ENCODE measurements at regions not wholly inside any gene's neighbourhood (a gene's known extent, or its start where the extent isn't known, plus 50 kb on each side); places are given as distances from the start of the nearest gene placed in this dataset.
A peak's percentile ranks its signal among the peaks of the same experiment; 100 is the strongest.

DNA sequence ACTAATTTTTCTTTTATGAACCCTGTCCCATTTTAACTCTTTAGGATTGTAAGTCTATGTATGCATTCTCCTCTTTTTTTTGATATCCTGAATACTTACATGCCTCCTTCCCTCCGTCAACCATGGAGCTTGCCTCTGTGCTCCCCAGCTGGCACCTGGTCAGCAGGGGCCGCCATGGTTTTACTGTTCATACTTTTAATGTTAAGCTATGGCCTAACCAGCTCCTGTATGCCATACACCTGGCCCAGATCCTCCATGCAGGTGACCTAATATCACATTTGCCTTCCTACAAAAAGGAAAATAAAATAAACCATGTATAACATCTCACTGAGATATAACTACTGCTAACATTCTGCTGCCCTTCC lies 283.1 kb upstream of the TRIB2 start:
- DNase-seq: no peak
- Histone ChIP-seq H3K4me2 (ENCODE audit: insufficient read depth, low read length) (no peak overlapping the region), H2AFZ (ENCODE audit: low read depth, low read length) (no peak overlapping the region), H3K27me3 (ENCODE audit: insufficient read depth, low read length, poor library complexity) (no peaks in the 10 kb centered on the region), H3K4me1 (ENCODE audit: insufficient read depth, low read length) (peaks cover 9% of the 10 kb centered on the region), H3K4me3 (ENCODE audit: low read depth in 1 of 2, low read length in 2 of 2) (no peak overlapping the region), H3K27ac (ENCODE audit: low read length) (no peak overlapping the region), H3K79me2 (ENCODE audit: insufficient read depth, low read length) (no peaks in the 10 kb centered on the region), H3K36me3 (ENCODE audit: insufficient read depth, low read length) (no peaks in the 10 kb centered on the region), H4K20me1 (ENCODE audit: insufficient read depth, low read length) (no peaks in the 10 kb centered on the region), H3K9me3 (ENCODE audit: insufficient read depth, low read length, severe bottlenecking) (no peaks in the 10 kb centered on the region), H3K9ac (ENCODE audit: low read depth, low read length) (no peak overlapping the region)
- TF ChIP-seq, protein P1, sequence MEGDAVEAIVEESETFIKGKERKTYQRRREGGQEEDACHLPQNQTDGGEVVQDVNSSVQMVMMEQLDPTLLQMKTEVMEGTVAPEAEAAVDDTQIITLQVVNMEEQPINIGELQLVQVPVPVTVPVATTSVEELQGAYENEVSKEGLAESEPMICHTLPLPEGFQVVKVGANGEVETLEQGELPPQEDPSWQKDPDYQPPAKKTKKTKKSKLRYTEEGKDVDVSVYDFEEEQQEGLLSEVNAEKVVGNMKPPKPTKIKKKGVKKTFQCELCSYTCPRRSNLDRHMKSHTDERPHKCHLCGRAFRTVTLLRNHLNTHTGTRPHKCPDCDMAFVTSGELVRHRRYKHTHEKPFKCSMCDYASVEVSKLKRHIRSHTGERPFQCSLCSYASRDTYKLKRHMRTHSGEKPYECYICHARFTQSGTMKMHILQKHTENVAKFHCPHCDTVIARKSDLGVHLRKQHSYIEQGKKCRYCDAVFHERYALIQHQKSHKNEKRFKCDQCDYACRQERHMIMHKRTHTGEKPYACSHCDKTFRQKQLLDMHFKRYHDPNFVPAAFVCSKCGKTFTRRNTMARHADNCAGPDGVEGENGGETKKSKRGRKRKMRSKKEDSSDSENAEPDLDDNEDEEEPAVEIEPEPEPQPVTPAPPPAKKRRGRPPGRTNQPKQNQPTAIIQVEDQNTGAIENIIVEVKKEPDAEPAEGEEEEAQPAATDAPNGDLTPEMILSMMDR (IDR thresholded peaks at IDR 0.05; ENCODE audit: borderline replicate concordance, extremely low read depth, low read length, poor library complexity, severe bottlenecking): no peak
- no peak for TF ChIP-seq EZH2 (IDR thresholded peaks at IDR 0.05; ENCODE audit: borderline replicate concordance, low read depth, low read length, severe bottlenecking)
- no peak for ATAC-seq (ENCODE audit: insufficient read depth, low read depth)

GRCh38 chr2:12434630-12435098 lies 282.1 kb upstream of the TRIB2 start:
- H3K79me2 ChIP-seq (ENCODE audit: insufficient read depth, low read length): no peaks in the 10 kb centered on the region
- DNase-seq (no peak), ATAC-seq (ENCODE audit: insufficient read depth, low read depth) (no peak)
- no peak overlapping the region for H3K4me2 ChIP-seq (ENCODE audit: insufficient read depth, low read length)
- H4K20me1 ChIP-seq (ENCODE audit: insufficient read depth, low read length): no peaks in the 10 kb centered on the region
- H2AFZ ChIP-seq (ENCODE audit: low read depth, low read length): no peak overlapping the region
- no peak overlapping the region for H3K4me3 ChIP-seq (ENCODE audit: low read depth in 1 of 2, low read length in 2 of 2)
- TF ChIP-seq EZH2 (IDR thresholded peaks at IDR 0.05; ENCODE audit: borderline replicate concordance, low read depth, low read length, severe bottlenecking): no peak
- TF ChIP-seq, protein P1 (IDR thresholded peaks at IDR 0.05; ENCODE audit: borderline replicate concordance, extremely low read depth, low read length, poor library complexity, severe bottlenecking): no peak
- no peaks in the 10 kb centered on the region for H3K9me3 ChIP-seq (ENCODE audit: insufficient read depth, low read length, severe bottlenecking)
- peaks cover 9% of the 10 kb centered on the region for H3K4me1 ChIP-seq (ENCODE audit: insufficient read depth, low read length)
- no peaks in the 10 kb centered on the region for H3K36me3 ChIP-seq (ENCODE audit: insufficient read depth, low read length)
- H3K9ac ChIP-seq (ENCODE audit: low read depth, low read length): no peak overlapping the region
- H3K27me3 ChIP-seq (ENCODE audit: insufficient read depth, low read length, poor library complexity): no peaks in the 10 kb centered on the region
- no peak overlapping the region for H3K27ac ChIP-seq (ENCODE audit: low read length)

DNA sequence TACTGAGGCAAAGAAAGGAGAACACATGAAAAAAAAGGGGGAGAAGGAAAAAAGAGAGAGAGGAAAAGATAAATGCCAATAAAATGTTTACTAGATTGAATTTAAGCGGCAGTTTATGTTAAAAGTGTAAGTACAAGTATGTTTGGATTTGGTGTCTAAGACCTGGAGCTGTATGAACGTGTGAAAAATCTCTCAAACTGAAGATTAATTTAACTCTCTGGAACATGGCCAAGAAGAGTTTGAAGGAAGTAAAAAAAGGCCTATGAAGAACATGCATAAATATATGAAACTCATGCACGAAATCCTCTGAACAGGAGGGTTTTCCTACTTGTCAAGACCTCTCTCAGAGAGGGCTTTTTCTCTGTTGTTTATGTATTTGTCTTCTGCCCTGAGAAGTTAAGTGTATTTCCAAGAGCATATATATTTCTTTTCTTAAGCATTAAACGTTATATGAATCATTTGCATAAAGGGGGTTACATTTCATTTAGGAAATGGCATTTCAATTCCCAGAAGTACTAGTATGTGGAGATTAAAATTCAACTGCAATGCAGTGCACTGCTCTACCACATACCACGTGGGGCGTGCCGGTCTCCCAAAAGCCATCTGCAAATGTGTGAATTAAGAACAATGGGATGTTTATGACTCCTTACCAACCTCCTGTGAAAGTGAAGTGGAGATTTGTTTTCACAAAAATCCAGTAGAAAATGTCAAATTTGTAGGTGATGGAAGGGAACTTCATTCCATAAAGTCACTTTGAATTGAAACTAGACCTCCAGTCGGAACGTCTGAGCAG lies 281.1 kb upstream of the TRIB2 start:
- H3K27ac ChIP-seq (ENCODE audit: low read length): no peak overlapping the region
- H3K9me3 ChIP-seq (ENCODE audit: insufficient read depth, low read length, severe bottlenecking): no peaks in the 10 kb centered on the region
- DNase-seq: no peak
- no peaks in the 10 kb centered on the region for H3K79me2 ChIP-seq (ENCODE audit: insufficient read depth, low read length)
- H3K4me2 ChIP-seq (ENCODE audit: insufficient read depth, low read length): no peak overlapping the region
- H3K36me3 ChIP-seq (ENCODE audit: insufficient read depth, low read length): no peaks in the 10 kb centered on the region
- H3K9ac ChIP-seq (ENCODE audit: low read depth, low read length): no peak overlapping the region
- TF ChIP-seq EZH2 (IDR thresholded peaks at IDR 0.05; ENCODE audit: borderline replicate concordance, low read depth, low read length, severe bottlenecking): no peak
- TF ChIP-seq, protein P1 (IDR thresholded peaks at IDR 0.05; ENCODE audit: borderline replicate concordance, extremely low read depth, low read length, poor library complexity, severe bottlenecking): peak; percentile 4
- H3K4me3 ChIP-seq (ENCODE audit: low read depth in 1 of 2, low read length in 2 of 2): no peak overlapping the region
- H3K27me3 ChIP-seq (ENCODE audit: insufficient read depth, low read length, poor library complexity): no peaks in the 10 kb centered on the region
- no peak for ATAC-seq (ENCODE audit: insufficient read depth, low read depth)
- peaks cover 11% of the 10 kb centered on the region for H3K4me1 ChIP-seq (ENCODE audit: insufficient read depth, low read length)
- no peaks in the 10 kb centered on the region for H4K20me1 ChIP-seq (ENCODE audit: insufficient read depth, low read length)
- H2AFZ ChIP-seq (ENCODE audit: low read depth, low read length): no peak overlapping the region
